Adrenal gland (tissue), 5 donors: ENCODE measurements at regions not wholly inside any gene's neighbourhood (a gene's known extent, or its start where the extent isn't known, plus 50 kb on each side); places are given as distances from the start of the nearest gene placed in this dataset.

Experiments used
- POLR2A ChIP-seq, 2 donors: fragments of 450-650 bp; IDR thresholded peaks; one replicate each; pipeline ENCODE4 v1.6.1; 2017; ENCODE audit warnings: antibody characterized with exemption in 2 of 2, mild to moderate bottlenecking in 2 of 2, moderate library complexity in 1 of 2
- TF ChIP-seq, protein P1 (sequence below), 6 experiments: fragments of 450-650 bp in 4 of 6; fragments of 200-600 bp in 2 of 6; sonication (generic) in 1 of 6; IDR thresholded peaks; 1 replicate in 5 of 6; 2 replicates in 1 of 6; pipeline versions ENCODE4 v1.5.1 to v1.8.0; 2016 to 2021; ENCODE audit warnings: antibody characterized with exemption in 6 of 6, mild to moderate bottlenecking in 2 of 6, moderate library complexity in 1 of 6
- donor health status: DM: no; HTN: no; CAD: no.

DNA sequence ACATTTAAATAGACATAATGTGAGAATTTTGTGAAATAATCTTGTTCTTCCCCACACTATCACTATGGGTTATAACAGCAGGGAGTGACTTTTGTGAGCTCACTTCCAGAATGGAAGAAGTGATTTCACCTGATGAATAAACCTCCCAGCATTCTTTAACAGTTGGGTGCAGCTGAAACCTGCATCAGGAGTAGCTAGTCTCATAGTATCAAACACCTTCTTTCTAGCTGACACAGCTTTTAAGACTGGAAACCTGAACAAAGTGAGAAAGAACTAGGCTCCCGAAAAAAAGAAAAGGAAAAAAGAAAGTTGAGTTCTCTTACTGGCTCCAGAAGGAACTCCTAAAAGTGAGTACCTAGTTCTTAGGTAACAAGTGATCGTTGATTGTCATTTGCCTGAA lies 61.1 kb upstream of the UNC13C start:
- TF ChIP-seq, protein P1, sequence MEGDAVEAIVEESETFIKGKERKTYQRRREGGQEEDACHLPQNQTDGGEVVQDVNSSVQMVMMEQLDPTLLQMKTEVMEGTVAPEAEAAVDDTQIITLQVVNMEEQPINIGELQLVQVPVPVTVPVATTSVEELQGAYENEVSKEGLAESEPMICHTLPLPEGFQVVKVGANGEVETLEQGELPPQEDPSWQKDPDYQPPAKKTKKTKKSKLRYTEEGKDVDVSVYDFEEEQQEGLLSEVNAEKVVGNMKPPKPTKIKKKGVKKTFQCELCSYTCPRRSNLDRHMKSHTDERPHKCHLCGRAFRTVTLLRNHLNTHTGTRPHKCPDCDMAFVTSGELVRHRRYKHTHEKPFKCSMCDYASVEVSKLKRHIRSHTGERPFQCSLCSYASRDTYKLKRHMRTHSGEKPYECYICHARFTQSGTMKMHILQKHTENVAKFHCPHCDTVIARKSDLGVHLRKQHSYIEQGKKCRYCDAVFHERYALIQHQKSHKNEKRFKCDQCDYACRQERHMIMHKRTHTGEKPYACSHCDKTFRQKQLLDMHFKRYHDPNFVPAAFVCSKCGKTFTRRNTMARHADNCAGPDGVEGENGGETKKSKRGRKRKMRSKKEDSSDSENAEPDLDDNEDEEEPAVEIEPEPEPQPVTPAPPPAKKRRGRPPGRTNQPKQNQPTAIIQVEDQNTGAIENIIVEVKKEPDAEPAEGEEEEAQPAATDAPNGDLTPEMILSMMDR (IDR thresholded peaks at IDR 0.05): no peak
- TF ChIP-seq POLR2A (IDR thresholded peaks at IDR 0.05): no peak
